ENCODE measurements at regions not wholly inside any gene's neighbourhood (a gene's known extent, or its start where the extent isn't known, plus 50 kb on each side); places are given as distances from the start of the nearest gene placed in this dataset.

DNA sequence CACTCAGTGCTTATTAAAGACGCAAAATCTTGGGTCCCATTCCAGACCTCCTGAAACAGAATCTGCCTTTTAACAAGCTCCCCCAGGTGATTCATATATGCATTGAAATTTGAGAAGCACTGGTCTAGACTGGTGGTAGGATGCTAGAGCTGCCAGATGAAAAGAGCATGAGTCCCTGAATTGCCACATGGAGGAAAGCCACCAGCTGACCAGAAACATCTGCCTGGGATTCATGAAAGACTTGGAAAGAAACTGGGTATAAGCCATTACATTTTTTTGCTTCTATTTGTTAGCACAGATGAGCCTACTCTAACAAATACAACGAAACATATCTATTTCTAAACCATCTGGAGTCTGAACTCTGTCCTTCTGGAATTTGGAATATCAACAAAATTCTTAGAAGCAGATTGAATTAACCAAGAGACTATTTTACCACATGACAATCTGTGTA, 228.9 kb downstream of the RBM43 start:
- TF ChIP-seq, protein P1, sequence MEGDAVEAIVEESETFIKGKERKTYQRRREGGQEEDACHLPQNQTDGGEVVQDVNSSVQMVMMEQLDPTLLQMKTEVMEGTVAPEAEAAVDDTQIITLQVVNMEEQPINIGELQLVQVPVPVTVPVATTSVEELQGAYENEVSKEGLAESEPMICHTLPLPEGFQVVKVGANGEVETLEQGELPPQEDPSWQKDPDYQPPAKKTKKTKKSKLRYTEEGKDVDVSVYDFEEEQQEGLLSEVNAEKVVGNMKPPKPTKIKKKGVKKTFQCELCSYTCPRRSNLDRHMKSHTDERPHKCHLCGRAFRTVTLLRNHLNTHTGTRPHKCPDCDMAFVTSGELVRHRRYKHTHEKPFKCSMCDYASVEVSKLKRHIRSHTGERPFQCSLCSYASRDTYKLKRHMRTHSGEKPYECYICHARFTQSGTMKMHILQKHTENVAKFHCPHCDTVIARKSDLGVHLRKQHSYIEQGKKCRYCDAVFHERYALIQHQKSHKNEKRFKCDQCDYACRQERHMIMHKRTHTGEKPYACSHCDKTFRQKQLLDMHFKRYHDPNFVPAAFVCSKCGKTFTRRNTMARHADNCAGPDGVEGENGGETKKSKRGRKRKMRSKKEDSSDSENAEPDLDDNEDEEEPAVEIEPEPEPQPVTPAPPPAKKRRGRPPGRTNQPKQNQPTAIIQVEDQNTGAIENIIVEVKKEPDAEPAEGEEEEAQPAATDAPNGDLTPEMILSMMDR (conservative IDR thresholded peaks at IDR 0.05) = no peak
- no peak for TF ChIP-seq ZFX (IDR thresholded peaks at IDR 0.05)
- no peak overlapping the region for H3K27ac ChIP-seq

DNA sequence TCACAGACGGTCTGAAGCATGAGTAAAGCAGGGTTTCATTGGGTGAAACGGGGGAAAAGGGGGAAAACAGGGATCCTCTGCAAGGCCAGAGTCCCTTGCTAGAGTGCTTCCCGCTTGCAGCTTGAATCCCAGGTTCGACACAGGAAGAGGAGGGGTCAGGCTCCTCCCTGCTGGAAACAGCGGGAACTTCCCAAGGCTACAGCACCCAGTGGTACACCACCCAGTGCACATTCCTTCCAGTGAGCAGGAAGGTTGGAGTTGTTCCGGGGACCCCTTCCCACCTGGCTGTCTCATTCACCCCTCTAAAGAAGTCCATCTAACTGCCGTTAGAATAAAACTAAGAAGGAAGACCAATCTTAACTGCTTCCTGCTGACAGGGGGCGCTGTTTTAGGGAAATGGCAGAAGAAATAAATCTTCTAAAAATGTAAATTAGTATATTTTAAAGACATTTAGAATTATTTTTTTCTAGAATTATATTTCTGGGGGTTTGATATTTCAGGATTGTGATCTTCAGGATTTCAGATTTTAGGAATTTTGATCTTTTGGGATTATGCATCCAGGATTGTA, 230.9 kb downstream of the RBM43 start:
- TF ChIP-seq, protein P1 (conservative IDR thresholded peaks at IDR 0.05) = peak; percentile 41
- TF ChIP-seq ZFX (IDR thresholded peaks at IDR 0.05) = no peak
- H3K27ac ChIP-seq = no peak overlapping the region

DNA sequence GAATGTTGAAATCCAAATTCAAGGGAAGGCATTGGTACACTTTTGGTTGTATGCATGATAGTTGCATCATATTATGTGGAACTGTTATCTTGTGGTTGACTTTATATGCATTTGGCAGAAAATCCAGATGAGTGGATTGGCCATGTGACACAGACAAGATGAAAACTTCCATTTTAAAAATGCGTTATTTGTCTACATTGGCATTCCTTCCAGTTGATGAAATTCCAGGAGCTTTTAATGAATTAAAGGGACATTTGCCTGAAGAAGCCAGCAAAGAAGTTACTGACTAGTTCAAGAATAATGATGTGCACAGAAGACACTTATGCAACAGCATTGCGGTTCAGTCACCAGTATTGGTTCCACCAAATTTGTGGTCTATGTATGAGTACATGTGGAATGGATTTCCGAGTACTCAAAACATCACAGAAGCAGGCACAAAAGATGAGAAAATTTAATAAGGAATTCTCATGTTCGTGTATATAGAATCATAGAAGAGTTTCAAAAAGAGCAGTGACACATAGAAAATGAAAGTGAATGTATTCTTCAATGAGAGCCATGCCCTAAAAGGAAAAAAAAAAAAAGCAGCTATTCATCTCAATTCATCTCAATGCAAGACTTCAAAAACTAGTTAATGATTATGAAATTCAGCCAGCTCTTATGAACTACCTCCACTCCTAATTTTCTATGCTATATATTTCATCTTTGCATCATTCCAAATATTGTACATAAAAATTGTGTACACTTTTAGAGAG, 232.1 kb downstream of the RBM43 start:
- H3K27ac ChIP-seq = no peak overlapping the region
- no peak for TF ChIP-seq ZFX (IDR thresholded peaks at IDR 0.05)
- TF ChIP-seq, protein P1 (conservative IDR thresholded peaks at IDR 0.05) = no peak

DNA sequence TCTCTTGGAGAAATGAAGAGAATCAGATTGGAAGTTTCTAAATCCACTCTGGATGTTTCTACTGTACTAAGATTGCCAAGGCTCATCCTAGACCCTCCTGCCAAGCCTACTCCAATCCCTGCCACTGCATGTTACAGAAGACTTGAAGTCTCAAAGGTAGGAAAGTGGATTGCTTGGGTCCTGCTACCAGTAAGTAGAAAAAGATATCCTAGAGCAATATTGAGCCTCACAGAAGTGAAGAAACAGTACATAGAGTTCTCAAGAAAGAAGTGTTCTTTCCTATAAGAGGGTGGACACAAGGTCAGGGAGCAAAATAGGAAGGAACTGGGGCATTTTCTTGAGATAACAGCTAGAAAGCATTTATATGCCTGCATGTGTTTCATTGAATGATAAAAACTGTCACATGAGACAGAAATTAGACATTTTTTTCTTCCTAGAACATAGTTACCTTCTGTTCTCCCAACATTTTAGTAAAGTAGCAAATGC, 232.9 kb downstream of the RBM43 start:
- H3K27ac ChIP-seq = no peak overlapping the region
- TF ChIP-seq ZFX (IDR thresholded peaks at IDR 0.05) = no peak
- TF ChIP-seq, protein P1 (conservative IDR thresholded peaks at IDR 0.05) = no peak

DNA sequence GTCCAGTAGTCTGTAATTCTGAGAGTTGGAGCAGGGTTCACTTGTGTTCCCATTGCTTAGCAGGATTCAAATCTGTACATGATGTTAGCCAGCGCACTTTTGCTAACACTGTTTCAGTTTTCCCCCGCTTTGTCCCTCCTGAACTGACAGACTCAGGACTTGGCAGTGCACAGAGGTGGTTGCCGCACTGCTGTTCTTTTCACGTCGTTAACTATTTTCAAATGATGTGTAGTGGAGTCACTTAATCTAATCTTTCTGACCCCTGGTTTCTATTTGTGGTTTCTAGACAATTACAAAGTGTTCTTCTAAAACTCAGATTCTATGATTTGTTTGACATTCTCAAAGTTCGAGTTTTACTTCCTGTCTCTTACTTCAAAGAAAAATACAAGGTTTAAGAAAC, 234.5 kb downstream of the RBM43 start:
- no peak for TF ChIP-seq ZFX (IDR thresholded peaks at IDR 0.05)
- TF ChIP-seq, protein P1 (conservative IDR thresholded peaks at IDR 0.05) = no peak
- no peak overlapping the region for H3K27ac ChIP-seq

DNA sequence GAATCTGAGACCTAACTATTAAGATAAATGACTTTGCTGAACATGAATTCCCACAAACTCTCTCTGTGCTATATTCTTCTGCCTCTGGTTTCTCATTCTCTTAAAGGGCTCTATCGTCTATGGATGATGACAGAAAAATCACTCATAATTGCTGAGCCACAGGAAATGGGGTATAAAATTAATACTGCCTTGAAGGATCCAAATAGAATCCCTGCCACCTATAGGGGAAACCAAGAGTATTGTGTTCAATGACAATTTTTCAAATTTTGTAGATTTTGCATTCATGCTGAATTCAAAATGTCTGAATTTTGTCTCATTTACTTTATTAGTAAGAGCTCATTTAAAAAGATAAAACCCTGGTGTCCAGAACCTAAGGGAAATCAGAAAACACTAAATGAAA, 235.8 kb downstream of the RBM43 start:
- H3K27ac ChIP-seq = no peak overlapping the region
- TF ChIP-seq, protein P1 (conservative IDR thresholded peaks at IDR 0.05) = no peak
- TF ChIP-seq ZFX (IDR thresholded peaks at IDR 0.05) = no peak

DNA sequence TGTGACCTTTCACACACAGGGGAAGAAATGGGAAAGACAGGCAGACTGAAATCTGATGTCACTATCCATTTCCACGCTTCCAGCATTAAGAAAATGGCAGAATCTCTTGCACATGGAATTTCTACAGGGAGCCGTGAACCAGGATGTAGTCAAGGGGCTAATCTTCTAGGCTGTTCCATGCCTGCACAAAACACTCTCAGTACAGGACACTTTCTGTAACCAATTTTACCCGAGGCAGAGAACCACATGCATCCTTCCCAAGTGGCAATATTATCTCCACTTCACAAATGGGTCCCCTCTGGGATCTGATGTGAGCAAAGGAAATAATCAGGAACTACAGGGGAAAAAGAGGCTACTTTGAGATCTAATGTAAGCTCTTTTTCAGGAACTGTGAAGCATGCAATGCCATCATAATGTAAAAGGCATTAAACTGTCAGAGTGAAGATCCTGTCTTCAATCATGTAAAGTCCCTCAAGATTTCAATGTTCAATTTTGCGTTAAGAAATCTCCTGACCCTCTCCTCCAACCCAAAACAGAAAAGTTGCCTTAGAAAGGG, 236.9 kb downstream of the RBM43 start:
- no peak overlapping the region for H3K27ac ChIP-seq
- TF ChIP-seq ZFX (IDR thresholded peaks at IDR 0.05) = no peak
- TF ChIP-seq, protein P1 (conservative IDR thresholded peaks at IDR 0.05) = no peak
